ENCODE measurements at regions not wholly inside any gene's neighbourhood (a gene's known extent, or its start where the extent isn't known, plus 50 kb on each side); places are given as distances from the start of the nearest gene placed in this dataset.

DNA sequence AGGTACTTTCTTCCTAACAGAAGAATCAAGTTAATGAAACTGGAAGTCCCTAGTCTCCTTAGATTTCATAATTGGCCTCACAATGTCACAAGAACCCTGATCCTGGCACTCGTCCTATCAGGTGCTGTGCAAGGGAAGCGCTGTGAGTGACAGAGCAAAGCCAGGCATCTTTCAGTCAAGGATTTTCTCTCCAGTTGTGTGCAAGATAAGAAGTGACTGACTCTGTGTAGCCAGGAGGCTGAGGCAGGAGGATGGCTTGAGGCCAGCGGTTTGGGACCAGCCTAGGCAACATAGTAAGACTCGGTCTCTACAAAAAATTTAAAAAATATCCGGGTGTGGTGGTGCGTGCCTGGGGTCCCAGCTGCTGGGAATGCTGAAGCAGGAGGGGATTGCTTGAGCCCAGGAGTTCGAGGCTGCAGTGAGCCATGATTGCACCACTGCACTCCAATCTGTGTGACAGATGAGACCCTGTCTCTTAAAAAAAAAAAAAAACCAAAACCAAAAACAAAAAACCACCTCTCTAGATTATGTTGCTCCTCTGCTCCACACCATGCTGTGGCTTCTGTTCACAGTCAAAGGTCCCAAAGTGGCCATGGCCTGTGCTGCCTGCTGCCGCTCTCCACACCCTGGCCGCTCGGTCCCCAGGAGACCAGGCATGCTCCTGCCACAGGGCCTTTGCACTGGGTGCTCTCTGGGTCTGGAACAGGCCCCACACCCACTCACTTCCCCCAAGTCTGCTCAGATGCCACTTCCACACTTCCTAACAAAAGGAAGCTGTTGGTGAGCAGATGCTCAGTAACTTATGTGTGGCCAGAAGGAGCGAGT lies 54.2 kb upstream of the CLDN5 start:
- TF ChIP-seq, protein P1, sequence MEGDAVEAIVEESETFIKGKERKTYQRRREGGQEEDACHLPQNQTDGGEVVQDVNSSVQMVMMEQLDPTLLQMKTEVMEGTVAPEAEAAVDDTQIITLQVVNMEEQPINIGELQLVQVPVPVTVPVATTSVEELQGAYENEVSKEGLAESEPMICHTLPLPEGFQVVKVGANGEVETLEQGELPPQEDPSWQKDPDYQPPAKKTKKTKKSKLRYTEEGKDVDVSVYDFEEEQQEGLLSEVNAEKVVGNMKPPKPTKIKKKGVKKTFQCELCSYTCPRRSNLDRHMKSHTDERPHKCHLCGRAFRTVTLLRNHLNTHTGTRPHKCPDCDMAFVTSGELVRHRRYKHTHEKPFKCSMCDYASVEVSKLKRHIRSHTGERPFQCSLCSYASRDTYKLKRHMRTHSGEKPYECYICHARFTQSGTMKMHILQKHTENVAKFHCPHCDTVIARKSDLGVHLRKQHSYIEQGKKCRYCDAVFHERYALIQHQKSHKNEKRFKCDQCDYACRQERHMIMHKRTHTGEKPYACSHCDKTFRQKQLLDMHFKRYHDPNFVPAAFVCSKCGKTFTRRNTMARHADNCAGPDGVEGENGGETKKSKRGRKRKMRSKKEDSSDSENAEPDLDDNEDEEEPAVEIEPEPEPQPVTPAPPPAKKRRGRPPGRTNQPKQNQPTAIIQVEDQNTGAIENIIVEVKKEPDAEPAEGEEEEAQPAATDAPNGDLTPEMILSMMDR (IDR thresholded peaks at IDR 0.05 in 4 of 5, conservative IDR thresholded peaks at IDR 0.05 in 1 of 5) = no peak
- TF ChIP-seq POLR2A (IDR thresholded peaks at IDR 0.05) = no peak

Data from gastrocnemius medialis (tissue), 4 donors.